ENCODE measurements at regions not wholly inside any gene's neighbourhood (a gene's known extent, or its start where the extent isn't known, plus 50 kb on each side); places are given as distances from the start of the nearest gene placed in this dataset.
A peak's percentile ranks its signal among the peaks of the same experiment; 100 is the strongest.

DNA sequence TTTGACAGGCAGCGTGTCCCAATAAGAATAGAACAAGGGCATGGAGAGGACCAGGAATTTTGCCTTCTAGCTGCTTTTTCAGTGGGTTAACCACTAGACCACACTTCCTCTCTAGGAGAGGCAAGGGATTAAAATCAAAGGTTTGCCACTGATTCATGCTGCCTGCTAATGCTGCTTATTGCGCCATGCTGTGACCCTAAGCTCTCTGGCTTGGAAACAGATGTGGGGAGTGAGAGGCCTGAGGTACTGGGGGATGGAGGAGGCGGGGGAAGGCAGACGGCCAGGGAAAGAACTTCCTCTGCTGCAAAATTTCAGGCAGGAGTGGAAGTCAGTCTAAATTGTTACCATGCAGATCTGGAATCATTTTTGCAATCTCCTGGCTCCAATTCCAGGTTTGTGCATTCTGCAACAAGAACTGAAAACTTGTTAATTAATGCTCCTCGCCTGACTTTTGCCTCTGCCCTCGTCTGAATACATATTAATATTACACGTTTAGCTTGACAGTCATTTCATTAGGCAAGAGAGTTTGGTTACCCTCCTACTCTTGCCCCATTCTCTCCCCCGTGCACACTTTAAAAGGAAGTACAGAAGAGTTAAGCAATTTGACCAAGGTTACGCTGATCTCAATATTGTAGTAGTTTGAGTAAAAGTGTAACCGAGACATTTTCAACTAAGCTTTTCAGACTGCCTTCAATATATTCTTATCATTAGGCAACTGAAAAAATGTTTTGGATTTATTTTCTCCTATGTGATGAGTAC lies 121.7 kb upstream of the SPRED1 start:
- Histone ChIP-seq H3K23me2 (ENCODE audit: low read depth, low read length) (no peaks in the 10 kb centered on the region), H2AFZ (ENCODE audit: low read length) (no peak overlapping the region), H3K4ac (replicated peaks; ENCODE audit: insufficient read length, low read depth, low read length) (no peak overlapping the region), H3K4me3 (ENCODE audit: extremely low read depth in 1 of 4, insufficient read depth in 2 of 4, low read depth in 3 of 4, low read length in 4 of 4) (no peak overlapping the region), H2AK5ac (ENCODE audit: low read depth, low read length) (no peak overlapping the region), H2BK5ac (ENCODE audit: low read depth, low read length) (no peak overlapping the region), H3K79me2 (ENCODE audit: control insufficient read depth in 1 of 2, insufficient read depth in 2 of 2, low read length in 2 of 2) (no peaks in the 10 kb centered on the region), H3K18ac (ENCODE audit: extremely low read depth, low read length) (no peak overlapping the region), H3K23ac (ENCODE audit: insufficient read length) (no peak overlapping the region), H2BK15ac (ENCODE audit: low read length) (no peak overlapping the region), H2BK20ac (ENCODE audit: low read length) (no peak overlapping the region), H3K9ac (replicated peaks in 1 of 4; ENCODE audit: extremely low read depth in 1 of 4, low read depth in 3 of 4, low read length in 3 of 4) (no peak overlapping the region), H2BK120ac (replicated peaks; ENCODE audit: low read depth, low read length) (no peak overlapping the region), H3K27ac (ENCODE audit: low read depth, low read length) (no peak overlapping the region), H2BK12ac (ENCODE audit: low read depth, low read length) (no peak overlapping the region), H3K4me2 (ENCODE audit: insufficient read depth in 1 of 2, low read depth in 2 of 2, low read length in 2 of 2) (no peak overlapping the region), H3K79me1 (ENCODE audit: low read depth, low read length) (no peaks in the 10 kb centered on the region), H3K9me3 (ENCODE audit: insufficient read depth in 2 of 2, low read depth in 1 of 2, low read length in 1 of 2) (no peaks in the 10 kb centered on the region), H3K36me3 (ENCODE audit: control insufficient read depth in 2 of 4, insufficient read depth in 4 of 4, low read length in 3 of 4) (no peaks in the 10 kb centered on the region), H3K14ac (ENCODE audit: insufficient read length) (no peak overlapping the region), H3K56ac (replicated peaks; ENCODE audit: insufficient read length, low read depth, low read length) (no peak overlapping the region), H4K91ac (replicated peaks; ENCODE audit: insufficient read length, low read length) (no peak overlapping the region), H4K5ac (ENCODE audit: insufficient read length, low read depth, low read length) (no peak overlapping the region), H4K20me1 (replicated peaks in 1 of 2; ENCODE audit: control insufficient read depth in 1 of 2, insufficient read depth in 2 of 2, low read length in 2 of 2) (no peaks in the 10 kb centered on the region), H3K27me3 (replicated peaks in 1 of 4; ENCODE audit: control insufficient read depth in 3 of 4, extremely low read depth in 1 of 4, insufficient read depth in 3 of 4, low read length in 3 of 4) (no peaks in the 10 kb centered on the region), H4K8ac (ENCODE audit: extremely low read depth, insufficient read depth, low read length) (no peak overlapping the region), H3K4me1 (replicated peaks in 1 of 4; ENCODE audit: control insufficient read depth in 3 of 4, insufficient read depth in 4 of 4, low read length in 3 of 4) (peaks cover 0 to 3% (median 0%) of the 10 kb centered on the region in 4 experiments; a peak in 1 of 7 replicates)
- ChIA-PET CTCF (ENCODE audit: partially characterized antibody) (interaction anchor here (0.7 to 1.3 kb wide), 3 partner anchors 12 to 386 kb away, joined by 3 to 4 read pairs (median 3); no protein-coding TSS in a partner anchor), POLR2A (ENCODE audit: partially characterized antibody) (interaction anchor here (1.2 kb wide), 1 partner anchor 121 kb away, joined by 4 read pairs; the partner anchor contains the start of gene SPRED1)
- FAIRE-seq (no peak), DNase-seq (ENCODE audit: low read depth in 1 of 2, low spot score in 2 of 2) (no peak)
- TF ChIP-seq RBBP5 (IDR thresholded peaks at IDR 0.05; ENCODE audit: borderline replicate concordance, low read depth, low read length) (no peak), RFX5 (IDR thresholded peaks at IDR 0.05; ENCODE audit: borderline replicate concordance, low read depth, low read length) (no peak), BCL11A (IDR thresholded peaks at IDR 0.05; ENCODE audit: low read depth in 2 of 2, low read length in 2 of 2) (no peak), CEBPB (IDR thresholded peaks at IDR 0.05; ENCODE audit: low read depth, low read length) (peak; percentile 65), BACH1 (IDR thresholded peaks at IDR 0.05; ENCODE audit: low read length) (no peak), POLR2A (IDR thresholded peaks at IDR 0.05; ENCODE audit: control extremely low read depth in 1 of 2, low read depth in 2 of 2, low read length in 2 of 2) (no peak)
- WGBS, 2 experiments (ENCODE audit: extremely low coverage in 1 of 2, insufficient coverage in 1 of 2, insufficient read length in 1 of 2, insufficient replicate concordance in 2 of 2, low coverage in 1 of 2, low lambda C conversion rate in 2 of 2, missing lambda C conversion rate in 1 of 2), result 82% methylated on average over 9 of the region's 10 CpGs; no CpG with 5 or more reads in 1 of the 2 experiments
